NCI-H82 treated with DMSO at 0.1 percent for 48 hours (cell line): ENCODE measurements at regions not wholly inside any gene's neighbourhood (a gene's known extent, or its start where the extent isn't known, plus 50 kb on each side); places are given as distances from the start of the nearest gene placed in this dataset.
"Not testable (repeated sequence)": the region's sequence is repeated elsewhere in the genome, so short reads cannot be mapped to it uniquely, and the experiment has no call there.

Source experiments
- DNase-seq: peaks from one replicate; lab custom pipeline; 2025; ENCODE audit not compliant: unreplicated experiment; lab: John Stamatoyannopoulos, UW

GRCh38 chr10:6986927-6987326, 406.9 kb upstream of the PRKCQ start:
- DNase-seq, result no peak

- no peak for DNase-seq
These were observed 405.6 kb upstream of the PRKCQ start for GRCh38 chr10:6985644-6986043.

GRCh38 chr10:6984971-6985370, 404.9 kb upstream of the PRKCQ start:
- no peak for DNase-seq

- DNase-seq, result not testable (repeated sequence)
These were observed 403.9 kb upstream of the PRKCQ start for GRCh38 chr10:6984016-6984415.

GRCh38 chr10:6980353-6980752, 400.3 kb upstream of the PRKCQ start:
- no peak for DNase-seq

- DNase-seq, result no peak
These were observed 399.3 kb upstream of the PRKCQ start for GRCh38 chr10:6979371-6979770.

GRCh38 chr10:6978187-6978627, 398.1 kb upstream of the PRKCQ start:
- no peak for DNase-seq

GRCh38 chr10:6977398-6978186, 397.5 kb upstream of the PRKCQ start:
- no peak for DNase-seq

- no peak for DNase-seq
These were observed 393.8 kb upstream of the PRKCQ start for GRCh38 chr10:6973899-6974298.

- DNase-seq, result no peak
These were observed 392.1 kb upstream of the PRKCQ start for GRCh38 chr10:6972226-6972625.

GRCh38 chr10:6969659-6970058, 389.6 kb upstream of the PRKCQ start:
- no peak for DNase-seq

- DNase-seq, result no peak
These were observed 384.5 kb upstream of the PRKCQ start for GRCh38 chr10:6964543-6964942.

- DNase-seq, result no peak
These were observed 382.5 kb upstream of the PRKCQ start for GRCh38 chr10:6962576-6962975.

- DNase-seq, result no peak
These were observed 378.6 kb upstream of the PRKCQ start for GRCh38 chr10:6958711-6959110.

- no peak for DNase-seq
These were observed 378.2 kb upstream of the PRKCQ start for GRCh38 chr10:6958254-6958653.

GRCh38 chr10:6957851-6958250, 377.8 kb upstream of the PRKCQ start:
- no peak for DNase-seq

- no peak for DNase-seq
These were observed 376.5 kb upstream of the PRKCQ start for GRCh38 chr10:6956562-6956961.

- no peak for DNase-seq
These were observed 373.3 kb upstream of the PRKCQ start for GRCh38 chr10:6953271-6953801.

- DNase-seq, result no peak
These were observed 371.7 kb upstream of the PRKCQ start for GRCh38 chr10:6951732-6952131.

- no peak for DNase-seq
These were observed 370.1 kb upstream of the PRKCQ start for GRCh38 chr10:6950133-6950532.

- no peak for DNase-seq
These were observed 364.4 kb upstream of the PRKCQ start for GRCh38 chr10:6944436-6944835.

- DNase-seq, result no peak
These were observed 358.3 kb upstream of the PRKCQ start for GRCh38 chr10:6938384-6938783.

GRCh38 chr10:6936931-6937330, 356.9 kb upstream of the PRKCQ start:
- DNase-seq, result no peak
